ENCODE measurements at regions not wholly inside any gene's neighbourhood (a gene's known extent, or its start where the extent isn't known, plus 50 kb on each side); places are given as distances from the start of the nearest gene placed in this dataset.

DNA sequence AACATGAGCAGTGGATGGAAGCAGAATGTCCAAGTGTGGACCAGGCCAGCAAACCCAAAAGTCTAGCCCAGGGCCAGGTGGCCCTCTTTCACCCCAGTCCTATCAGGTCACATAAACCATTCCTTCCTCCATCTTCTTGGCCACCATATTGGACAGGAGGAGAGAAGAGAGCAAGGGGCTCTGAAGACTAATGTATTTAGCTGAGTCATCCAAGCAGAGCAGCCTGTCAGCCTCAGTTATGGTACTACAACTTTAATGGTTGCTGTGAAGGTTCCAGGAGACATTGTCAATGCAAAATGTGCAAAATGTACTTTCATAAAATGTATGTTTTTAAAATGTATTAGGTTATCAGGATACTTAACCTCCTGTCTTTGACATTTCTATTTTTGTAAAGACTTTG is 159.5 kb downstream of the GPAM start:
- Histone ChIP-seq H3K9me3 (ENCODE audit: control extremely low read depth in 1 of 3, control insufficient read depth in 2 of 3, insufficient read depth in 1 of 3, low read length in 2 of 3) (no peaks in the 10 kb centered on the region), H3K4me2 (replicated peaks; ENCODE audit: low read depth, low read length, poor library complexity, severe bottlenecking) (no peak overlapping the region), H3K27me3 (replicated peaks in 1 of 4; ENCODE audit: control extremely low read depth in 1 of 4, control insufficient read depth in 3 of 4, insufficient read depth in 4 of 4, low read length in 3 of 4) (no peaks in the 10 kb centered on the region), H3K36me3 (replicated peaks in 1 of 2; ENCODE audit: control extremely low read depth in 1 of 2, control insufficient read depth in 1 of 2, extremely low read depth in 1 of 2, insufficient read depth in 2 of 2, low read length in 1 of 2) (no peaks in the 10 kb centered on the region), H3K27ac (ENCODE audit: low read length in 2 of 2) (no peak overlapping the region), H2AFZ (ENCODE audit: insufficient read depth, low read depth, low read length, poor library complexity, severe bottlenecking) (no peak overlapping the region), H3K4me1 (ENCODE audit: control insufficient read depth in 2 of 2, insufficient read depth in 2 of 2, low read length in 2 of 2) (no peaks in the 10 kb centered on the region), H4K20me1 (ENCODE audit: control insufficient read depth, insufficient read depth, low read length, poor library complexity, severe bottlenecking) (no peaks in the 10 kb centered on the region), H3K79me2 (ENCODE audit: control insufficient read depth, insufficient read depth, low read length) (no peaks in the 10 kb centered on the region), H3K9ac (ENCODE audit: low read length) (no peak overlapping the region), H3K4me3 (ENCODE audit: control extremely low read depth in 1 of 5, extremely low read depth in 1 of 5, insufficient read depth in 1 of 5, low read depth in 2 of 5, low read length in 4 of 5) (no peak overlapping the region)
- TF ChIP-seq, protein P1, sequence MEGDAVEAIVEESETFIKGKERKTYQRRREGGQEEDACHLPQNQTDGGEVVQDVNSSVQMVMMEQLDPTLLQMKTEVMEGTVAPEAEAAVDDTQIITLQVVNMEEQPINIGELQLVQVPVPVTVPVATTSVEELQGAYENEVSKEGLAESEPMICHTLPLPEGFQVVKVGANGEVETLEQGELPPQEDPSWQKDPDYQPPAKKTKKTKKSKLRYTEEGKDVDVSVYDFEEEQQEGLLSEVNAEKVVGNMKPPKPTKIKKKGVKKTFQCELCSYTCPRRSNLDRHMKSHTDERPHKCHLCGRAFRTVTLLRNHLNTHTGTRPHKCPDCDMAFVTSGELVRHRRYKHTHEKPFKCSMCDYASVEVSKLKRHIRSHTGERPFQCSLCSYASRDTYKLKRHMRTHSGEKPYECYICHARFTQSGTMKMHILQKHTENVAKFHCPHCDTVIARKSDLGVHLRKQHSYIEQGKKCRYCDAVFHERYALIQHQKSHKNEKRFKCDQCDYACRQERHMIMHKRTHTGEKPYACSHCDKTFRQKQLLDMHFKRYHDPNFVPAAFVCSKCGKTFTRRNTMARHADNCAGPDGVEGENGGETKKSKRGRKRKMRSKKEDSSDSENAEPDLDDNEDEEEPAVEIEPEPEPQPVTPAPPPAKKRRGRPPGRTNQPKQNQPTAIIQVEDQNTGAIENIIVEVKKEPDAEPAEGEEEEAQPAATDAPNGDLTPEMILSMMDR (IDR thresholded peaks at IDR 0.05): no peak
- no peak for TF ChIP-seq EZH2 (IDR thresholded peaks at IDR 0.05; ENCODE audit: borderline replicate concordance, insufficient read depth, low read depth, low read length, poor library complexity, severe bottlenecking)
- intact Hi-C loops (cut with micrococcal nuclease): no loop called here
- Mint-ChIP-seq H3K9me3 (ENCODE audit: insufficient read depth) (peaks cover under 1% of the 10 kb centered on the region), H3K4me1 (no peaks in the 10 kb centered on the region), H3K27ac (no peak overlapping the region), H3K4me3 (no peak overlapping the region), H3K27me3 (no peaks in the 10 kb centered on the region)
- DNase-seq: no peak
- ChIA-PET POLR2A (no interaction called here), CTCF (no interaction called here)
- no peak for ATAC-seq (ENCODE audit: low read depth)

DNA sequence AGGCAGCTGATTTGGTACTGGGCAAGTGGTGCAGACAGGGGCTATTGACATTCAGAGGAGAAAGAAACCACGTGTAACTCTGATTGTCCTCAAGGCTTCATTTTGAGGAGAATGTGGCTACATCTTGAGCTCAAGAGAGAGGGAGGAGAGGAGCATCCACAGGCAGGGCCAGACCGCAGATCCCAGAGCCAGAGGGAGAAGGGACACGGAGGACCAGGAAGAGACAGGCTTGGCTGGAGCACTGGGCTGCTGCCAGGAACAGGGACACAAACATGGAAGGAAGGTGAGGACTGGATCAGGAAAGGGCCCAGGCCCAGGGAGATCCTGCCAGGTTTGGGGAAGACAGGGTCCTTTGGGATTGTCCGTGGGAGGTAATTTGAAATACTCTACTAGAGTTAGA is 158.3 kb downstream of the GPAM start:
- H3K4me3 ChIP-seq (ENCODE audit: control extremely low read depth in 1 of 5, extremely low read depth in 1 of 5, insufficient read depth in 1 of 5, low read depth in 2 of 5, low read length in 4 of 5): no peak overlapping the region
- intact Hi-C loops (cut with micrococcal nuclease): no loop called here
- ATAC-seq (ENCODE audit: low read depth): no peak
- no peak for TF ChIP-seq EZH2 (IDR thresholded peaks at IDR 0.05; ENCODE audit: borderline replicate concordance, insufficient read depth, low read depth, low read length, poor library complexity, severe bottlenecking)
- TF ChIP-seq, protein P1 (IDR thresholded peaks at IDR 0.05): no peak
- ChIA-PET CTCF (no interaction called here), POLR2A (no interaction called here)
- Mint-ChIP-seq H3K27ac (no peak overlapping the region), H3K9me3 (ENCODE audit: insufficient read depth) (peaks cover 4% of the 10 kb centered on the region), H3K27me3 (no peaks in the 10 kb centered on the region), H3K4me3 (no peak overlapping the region), H3K4me1 (no peaks in the 10 kb centered on the region)
- WGBS (ENCODE audit: insufficient coverage): 89% methylated on average over 4 of the region's 4 CpGs
- H3K9me3 ChIP-seq (ENCODE audit: control extremely low read depth in 1 of 3, control insufficient read depth in 2 of 3, insufficient read depth in 1 of 3, low read length in 2 of 3): peaks cover 0 to 9% (median 0%) of the 10 kb centered on the region in 3 donors
- no peak overlapping the region for H3K4me2 ChIP-seq (replicated peaks; ENCODE audit: low read depth, low read length, poor library complexity, severe bottlenecking)
- H3K36me3 ChIP-seq (replicated peaks in 1 of 2; ENCODE audit: control extremely low read depth in 1 of 2, control insufficient read depth in 1 of 2, extremely low read depth in 1 of 2, insufficient read depth in 2 of 2, low read length in 1 of 2): no peaks in the 10 kb centered on the region
- DNase-seq: no peak
- no peak overlapping the region for H2AFZ ChIP-seq (ENCODE audit: insufficient read depth, low read depth, low read length, poor library complexity, severe bottlenecking)
- H3K4me1 ChIP-seq (ENCODE audit: control insufficient read depth in 2 of 2, insufficient read depth in 2 of 2, low read length in 2 of 2): no peaks in the 10 kb centered on the region
- H3K9ac ChIP-seq (ENCODE audit: low read length): no peak overlapping the region
- H3K27ac ChIP-seq (ENCODE audit: low read length in 2 of 2): no peak overlapping the region
- no peaks in the 10 kb centered on the region for H3K27me3 ChIP-seq (replicated peaks in 1 of 4; ENCODE audit: control extremely low read depth in 1 of 4, control insufficient read depth in 3 of 4, insufficient read depth in 4 of 4, low read length in 3 of 4)
- no peaks in the 10 kb centered on the region for H3K79me2 ChIP-seq (ENCODE audit: control insufficient read depth, insufficient read depth, low read length)
- H4K20me1 ChIP-seq (ENCODE audit: control insufficient read depth, insufficient read depth, low read length, poor library complexity, severe bottlenecking): no peaks in the 10 kb centered on the region
